Islet of Langerhans (tissue), 1 donor: ENCODE measurements at regions not wholly inside any gene's neighbourhood (a gene's known extent, or its start where the extent isn't known, plus 50 kb on each side); places are given as distances from the start of the nearest gene placed in this dataset.

Experiments
- FAIRE-seq: peaks from one replicate; lab custom pipeline; 2011; peaks lifted over from hg19 to GRCh38; lab: Jason Lieb, UNC

- no peak for FAIRE-seq
Observed at GRCh38 chr22:48979482-48979881, 848.2 kb downstream of the BRD1 start.

GRCh38 chr22:48976556-48977535, 850.8 kb downstream of the BRD1 start:
- no peak for FAIRE-seq

DNA sequence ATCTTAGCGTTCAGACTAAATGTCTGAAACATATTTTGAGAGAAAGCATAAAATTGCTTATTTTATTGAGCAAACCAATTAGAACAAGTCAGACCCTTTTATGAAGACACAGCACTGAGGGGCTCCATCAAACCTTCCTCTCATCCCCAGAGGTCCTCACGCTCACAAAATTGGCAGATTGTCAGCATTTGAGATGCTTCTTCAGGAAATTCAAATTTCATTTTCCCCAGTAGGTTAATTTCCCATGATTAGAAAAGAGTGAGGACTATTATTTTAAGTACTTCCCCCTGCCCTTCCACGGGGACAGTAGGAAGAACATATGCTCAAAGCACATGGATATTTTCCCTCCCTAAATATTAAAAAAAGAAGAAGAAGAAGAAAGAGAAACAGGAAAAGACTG, 851.8 kb downstream of the BRD1 start:
- FAIRE-seq, result no peak

- FAIRE-seq, result no peak
Observed at GRCh38 chr22:48975316-48975741, 852.3 kb downstream of the BRD1 start.

GRCh38 chr22:48974443-48975315, 853.0 kb downstream of the BRD1 start:
- no peak for FAIRE-seq

- FAIRE-seq, result no peak
Observed at GRCh38 chr22:48973694-48974041, 854.0 kb downstream of the BRD1 start.

- FAIRE-seq, result no peak
Observed at GRCh38 chr22:48972979-48973693, 854.5 kb downstream of the BRD1 start.

DNA sequence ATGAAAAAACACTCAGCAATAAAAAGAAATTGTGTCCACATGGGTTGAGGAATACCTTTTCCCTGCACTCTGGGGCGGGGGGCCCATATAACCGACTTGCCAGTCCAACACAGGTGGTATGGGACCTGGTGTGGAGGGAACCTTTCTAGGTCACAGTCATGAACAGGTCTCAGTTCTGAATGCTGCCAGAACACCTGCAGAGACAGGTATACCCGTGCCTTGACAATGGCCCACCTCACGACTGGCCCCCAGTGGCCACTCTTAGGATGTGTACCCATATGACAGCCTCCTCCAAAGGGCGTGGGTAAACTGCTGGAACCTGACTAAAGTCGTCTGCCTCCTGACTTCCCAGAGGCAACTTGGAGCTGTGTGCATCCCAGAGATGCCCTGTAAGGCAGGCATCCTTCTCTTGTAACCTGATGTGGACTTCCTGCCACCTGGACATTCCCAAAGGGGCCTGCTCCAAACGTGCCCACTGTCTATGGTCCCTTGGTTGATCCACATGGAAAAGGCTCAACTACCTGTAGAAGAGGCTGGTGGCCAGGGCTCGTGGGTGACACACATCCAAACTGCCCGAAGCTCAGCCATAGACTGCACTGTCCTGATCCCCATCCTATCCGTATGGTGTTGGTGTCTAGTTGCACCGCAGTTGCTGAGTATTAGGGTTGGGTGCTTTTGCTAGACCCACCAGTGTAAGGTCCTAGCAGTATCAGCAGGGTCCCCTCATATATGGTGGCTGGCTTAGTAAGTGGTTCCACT, 859.3 kb downstream of the BRD1 start:
- no peak for FAIRE-seq

GRCh38 chr22:48963405-48963804, 864.3 kb downstream of the BRD1 start:
- no peak for FAIRE-seq

DNA sequence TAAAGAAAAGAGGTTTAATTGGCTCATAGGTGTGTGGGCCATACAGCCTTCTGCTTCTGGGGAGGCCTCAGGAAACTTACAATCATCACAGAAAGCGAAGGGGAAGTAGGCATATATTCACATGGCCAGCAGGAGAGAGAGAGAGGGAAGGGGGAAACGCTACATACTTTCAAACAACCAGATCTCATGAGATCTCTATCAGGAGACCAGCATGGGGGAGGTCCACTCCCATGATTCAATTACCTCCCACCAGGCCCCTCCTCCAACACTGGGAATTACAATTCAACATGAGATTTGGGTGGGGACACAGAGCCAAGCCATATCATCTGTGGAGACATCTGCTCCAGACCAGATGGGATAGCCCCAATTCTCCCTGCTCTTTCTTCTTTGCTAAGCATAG, 866.0 kb downstream of the BRD1 start:
- no peak for FAIRE-seq

- no peak for FAIRE-seq
Observed at GRCh38 chr22:48960980-48961660, 866.6 kb downstream of the BRD1 start.

- no peak for FAIRE-seq
Observed at GRCh38 chr22:48960576-48960975, 867.1 kb downstream of the BRD1 start.

- FAIRE-seq, result no peak
Observed at GRCh38 chr22:48959496-48959895, 868.2 kb downstream of the BRD1 start.

GRCh38 chr22:48957987-48958321, 869.7 kb downstream of the BRD1 start:
- no peak for FAIRE-seq

GRCh38 chr22:48957311-48957986, 870.2 kb downstream of the BRD1 start:
- no peak for FAIRE-seq

GRCh38 chr22:48955351-48956311, 872.0 kb downstream of the BRD1 start:
- no peak for FAIRE-seq

DNA sequence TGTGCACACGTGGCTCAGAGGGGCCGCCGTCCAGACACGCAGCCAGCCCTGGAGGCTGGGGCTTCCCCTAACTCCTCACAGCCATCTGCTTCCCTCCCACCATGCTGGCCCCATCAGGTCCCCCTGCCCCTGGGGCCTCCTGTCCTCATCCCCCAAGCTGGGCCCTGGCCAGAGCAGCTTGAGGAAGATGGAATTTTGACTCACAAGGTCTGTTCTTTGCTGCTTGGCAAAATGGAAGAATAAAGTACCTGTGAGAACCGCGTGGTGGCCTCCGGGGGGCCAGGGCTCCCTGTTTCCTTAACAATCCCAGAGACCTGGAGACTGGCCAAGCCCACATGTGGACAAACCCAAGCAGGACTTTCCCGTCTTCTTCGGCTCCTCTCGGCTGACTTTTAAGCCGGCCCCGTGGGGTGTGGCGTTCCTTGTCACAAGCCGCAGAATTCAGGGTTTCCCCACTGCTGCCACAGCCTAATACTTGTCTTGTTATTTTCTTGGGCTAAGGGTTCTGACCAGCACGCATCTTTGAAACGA, 872.8 kb downstream of the BRD1 start:
- no peak for FAIRE-seq

GRCh38 chr22:48953830-48954229, 873.8 kb downstream of the BRD1 start:
- FAIRE-seq, result no peak

DNA sequence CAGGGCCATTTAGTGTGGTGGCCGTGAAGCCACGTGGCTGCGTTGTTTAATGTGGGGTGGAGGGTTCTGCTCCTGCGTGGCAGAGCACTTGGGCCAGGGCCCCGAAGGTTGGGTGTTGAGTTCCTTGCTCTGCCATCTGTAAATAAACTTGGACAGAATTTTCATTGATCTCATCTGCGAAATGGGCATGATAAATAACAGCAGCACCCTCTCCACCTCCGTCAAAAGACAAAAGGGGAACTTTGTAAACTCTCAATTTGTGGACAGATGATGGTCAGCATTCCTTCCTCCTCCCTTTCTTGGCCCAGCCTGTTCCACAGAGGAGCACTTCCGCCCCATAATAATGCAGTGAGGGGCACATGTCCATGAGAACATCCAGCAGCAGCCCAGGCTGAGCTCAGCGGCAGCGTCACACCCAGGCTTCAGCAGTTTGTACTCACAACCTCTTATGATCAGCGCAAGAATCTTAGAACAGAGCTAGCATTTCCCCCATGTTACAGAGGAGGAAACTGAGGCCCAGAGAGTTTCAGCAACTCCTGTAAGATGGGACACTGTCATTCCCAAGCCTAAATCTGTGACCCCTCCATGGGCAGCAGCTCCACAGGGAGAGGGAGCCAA, 874.5 kb downstream of the BRD1 start:
- FAIRE-seq, result no peak
